K562 (cell line): ENCODE measurements at regions not wholly inside any gene's neighbourhood (a gene's known extent, or its start where the extent isn't known, plus 50 kb on each side); places are given as distances from the start of the nearest gene placed in this dataset.

Experiments
- ATAC-seq: fragments of 200-7000 bp; cut with Tn5 transposase; 3 replicates; pipeline ENCODE4 v1.9.1; 2020; ENCODE audit warnings: moderate library complexity
- BruUV-seq: library from RNA; stranded (reverse); fragments of 400-500 nt; replicated peaks from 2 replicates; lab custom pipeline; 2021; lab: Mats Ljungman, UMichigan
- CTCF ChIA-PET: fragments of 300-600 bp; formaldehyde crosslinking; extraction: SDS; loops from one replicate; lab custom pipeline; 2021; ENCODE audit warnings: low intra/inter-chr PET ratio; lab: Yijun Ruan, JAX
- POLR2A ChIA-PET: fragments of 300-600, 350-650 bp; sonication (Branson Sonifier 250); formaldehyde crosslinking; extraction: SDS; loops from one replicate; lab custom pipeline; 2021; ENCODE audit warnings: antibody characterized with exemption, inconsistent platforms; lab: Yijun Ruan, JAX
- DNase-seq, 4 experiments: peaks; one replicate each; pipeline versions ENCODE4 v3.0.0 to v3.0.0-alpha.2; 2011 to 2018; ENCODE audit warnings: low spot score in 3 of 4, mixed read lengths in 3 of 4; ENCODE audit errors: extremely low read depth in 1 of 4
- FAIRE-seq: peaks from 2 replicates; lab custom pipeline; 2011; peaks lifted over from hg19 to GRCh38; lab: Jason Lieb, UNC
- H2AFZ ChIP-seq: 2 replicates; pipeline ENCODE4 v1.6.0; 2011; ENCODE audit warnings: low read depth, low read length, control low read depth, inconsistent platforms
- H3K27ac ChIP-seq: fragments of 200-600 bp; 3 replicates; pipeline ENCODE4 v1.8.0; 2011; ENCODE audit warnings: low read depth, mild to moderate bottlenecking, control low read depth, inconsistent platforms, low read length, moderate library complexity, mixed read lengths; ENCODE audit errors: extremely low read depth
- H3K27me3 ChIP-seq, 2 experiments: fragments of 300-600 bp in 1 of 2; 2 replicates in 1 of 2; 3 replicates in 1 of 2; pipeline versions ENCODE4 v1.6.0 to v1.8.0; 2011; ENCODE audit warnings: inconsistent platforms in 2 of 2, low read length in 2 of 2, mild to moderate bottlenecking in 1 of 2, mixed read lengths in 1 of 2, moderate library complexity in 1 of 2; ENCODE audit not compliant: control insufficient read depth in 2 of 2, insufficient read depth in 2 of 2
- H3K36me3 ChIP-seq: fragments of 300-600 bp; 3 replicates; pipeline ENCODE4 v1.8.0; 2011; ENCODE audit warnings: mild to moderate bottlenecking, low read length, inconsistent platforms; ENCODE audit not compliant: control insufficient read depth, insufficient read depth
- H3K4me1 ChIP-seq, 2 experiments: fragments of 200-600 bp in 1 of 2; replicated peaks in 1 of 2; 2 replicates in 1 of 2; 3 replicates in 1 of 2; pipeline versions ENCODE4 v1.5.1 to v1.8.0; 2011; ENCODE audit warnings: inconsistent platforms in 2 of 2, low read length in 2 of 2, mild to moderate bottlenecking in 1 of 2, mixed read lengths in 1 of 2, moderate library complexity in 1 of 2; ENCODE audit not compliant: control insufficient read depth in 2 of 2, insufficient read depth in 2 of 2
- H3K4me2 ChIP-seq: 2 replicates; pipeline ENCODE4 v1.6.1; 2011; ENCODE audit warnings: low read length, control low read depth, inconsistent platforms, mixed read lengths; ENCODE audit not compliant: insufficient read depth
- H3K4me3 ChIP-seq: fragments of 200-600 bp; sonication (generic), shearing (Covaris generic); 2 replicates; pipeline ENCODE4 v1.5.1; 2016; ENCODE audit warnings: control low read depth, inconsistent platforms
- H3K79me2 ChIP-seq: fragments of 200-600 bp; 3 replicates; pipeline ENCODE4 v1.8.0; 2011; ENCODE audit warnings: low read length, inconsistent platforms; ENCODE audit not compliant: control insufficient read depth, insufficient read depth
- H3K9ac ChIP-seq, 2 experiments: 2 replicates each; pipeline versions ENCODE4 v1.6.0 to v1.6.1; 2011; ENCODE audit warnings: low read depth in 2 of 2, low read length in 2 of 2, control low read depth in 1 of 2, inconsistent platforms in 1 of 2, mild to moderate bottlenecking in 1 of 2, mixed read lengths in 1 of 2; ENCODE audit not compliant: insufficient read depth in 1 of 2
- H3K9me1 ChIP-seq: one replicate; pipeline ENCODE4 v1.6.0; 2011; ENCODE audit warnings: inconsistent platforms, mild to moderate bottlenecking, low read length, moderate library complexity; ENCODE audit not compliant: control insufficient read depth, insufficient read depth
- H3K9me3 ChIP-seq: replicated peaks from 2 replicates; pipeline ENCODE4 v1.5.1; 2011; ENCODE audit warnings: low read depth, low read length, inconsistent platforms; ENCODE audit not compliant: control insufficient read depth, insufficient read depth
- H4K20me1 ChIP-seq: replicated peaks from 2 replicates; pipeline ENCODE4 v1.6.1; 2011; ENCODE audit warnings: low read length, inconsistent platforms, mixed read lengths; ENCODE audit not compliant: control insufficient read depth, insufficient read depth
- CEBPG ChIP-seq, 3 experiments: fragments of 200-800 bp in 1 of 3; sonication (Bioruptor generic) in 1 of 3; sonication (generic) in 1 of 3; formaldehyde crosslinking in 1 of 3; IDR thresholded peaks in 2 of 3; conservative IDR thresholded peaks in 1 of 3; 2 replicates each; pipeline versions ENCODE4 v1.6.1 to v1.8.0; 2016 to 2022; ENCODE audit warnings: missing compliant biosample characterization in 2 of 3, missing genetic modification characterization in 2 of 3, mild to moderate bottlenecking in 1 of 3, missing genetic modification reagents in 1 of 3
- COPS2 ChIP-seq: fragments of 450-650 bp; conservative IDR thresholded peaks from 2 replicates; pipeline ENCODE4 v1.6.1; 2016; ENCODE audit warnings: mild to moderate bottlenecking, moderate library complexity
- MEF2A ChIP-seq: IDR thresholded peaks from 2 replicates; pipeline ENCODE4 v1.6.1; 2011; ENCODE audit warnings: low read depth, mild to moderate bottlenecking, low read length, moderate library complexity; ENCODE audit not compliant: control insufficient read depth
- TBP ChIP-seq: optimal IDR thresholded peaks from 2 replicates; pipeline ENCODE3; 2011; ENCODE audit warnings: low read depth, low read length, improper control_type of control experiment
- ZNF644 ChIP-seq: fragments of 200-800 bp; sonication (Bioruptor generic); IDR thresholded peaks from 2 replicates; pipeline ENCODE4 v1.6.1; 2016; ENCODE audit warnings: low read depth, missing genetic modification characterization, missing compliant biosample characterization
- WGBS: fragments of 100-300 bp; shearing (Covaris generic); methylation state at CpG from one replicate; pipeline ENCODE4 v1.1.6; 2016; ENCODE audit warnings: low coverage, mixed read lengths; ENCODE audit not compliant: insufficient coverage; ENCODE audit errors: missing lambda C conversion rate; 5-methylcytosine and 5-hydroxymethylcytosine counted together
- in situ Hi-C: fragments of 300-500 bp; cut with MboI; formaldehyde crosslinking; loops from 4 replicates; pipeline ENCODE4 v1.15.0; 2018; ENCODE audit warnings: inconsistent platforms, mixed read lengths
- intact Hi-C: fragments of 100-400 bp; cut with micrococcal nuclease; formaldehyde crosslinking; loops from 2 replicates; pipeline ENCODE4 v1.14.2; 2022
- TF ChIP-seq, protein P1 (sequence below): IDR thresholded peaks from 3 replicates; pipeline ENCODE4 v1.6.1; 2011; ENCODE audit warnings: borderline replicate concordance, mild to moderate bottlenecking, moderate library complexity; ENCODE audit not compliant: insufficient read length; ENCODE audit errors: extremely low read depth
- TF ChIP-seq, protein P2 (sequence below), 2 experiments: fragments of 450-650 bp in 1 of 2; sonication (generic) in 1 of 2; formaldehyde crosslinking; conservative IDR thresholded peaks; 2 replicates each; pipeline versions ENCODE4 v1.4.0 to v1.8.1; 2020 to 2022; ENCODE audit warnings: mild to moderate bottlenecking in 1 of 2, missing genetic modification reagents in 1 of 2
- TF ChIP-seq, protein P3 (sequence below): fragments of 200-800 bp; sonication (Bioruptor generic); IDR thresholded peaks from 2 replicates; pipeline ENCODE4 v1.6.1; 2017; ENCODE audit warnings: missing genetic modification characterization, missing compliant biosample characterization
- TF ChIP-seq, protein P4 (sequence below), 3 experiments: IDR thresholded peaks in 2 of 3; conservative IDR thresholded peaks in 1 of 3; 2 replicates each; pipeline ENCODE4 v1.5.1; 2011 to 2012; ENCODE audit warnings: low read length in 3 of 3, mild to moderate bottlenecking in 3 of 3, control low read depth in 2 of 3, improper control_type of control experiment in 1 of 3, inconsistent platforms in 1 of 3, low read depth in 1 of 3, mixed read lengths in 1 of 3, moderate library complexity in 1 of 3; ENCODE audit not compliant: insufficient read depth in 2 of 3

DNA sequence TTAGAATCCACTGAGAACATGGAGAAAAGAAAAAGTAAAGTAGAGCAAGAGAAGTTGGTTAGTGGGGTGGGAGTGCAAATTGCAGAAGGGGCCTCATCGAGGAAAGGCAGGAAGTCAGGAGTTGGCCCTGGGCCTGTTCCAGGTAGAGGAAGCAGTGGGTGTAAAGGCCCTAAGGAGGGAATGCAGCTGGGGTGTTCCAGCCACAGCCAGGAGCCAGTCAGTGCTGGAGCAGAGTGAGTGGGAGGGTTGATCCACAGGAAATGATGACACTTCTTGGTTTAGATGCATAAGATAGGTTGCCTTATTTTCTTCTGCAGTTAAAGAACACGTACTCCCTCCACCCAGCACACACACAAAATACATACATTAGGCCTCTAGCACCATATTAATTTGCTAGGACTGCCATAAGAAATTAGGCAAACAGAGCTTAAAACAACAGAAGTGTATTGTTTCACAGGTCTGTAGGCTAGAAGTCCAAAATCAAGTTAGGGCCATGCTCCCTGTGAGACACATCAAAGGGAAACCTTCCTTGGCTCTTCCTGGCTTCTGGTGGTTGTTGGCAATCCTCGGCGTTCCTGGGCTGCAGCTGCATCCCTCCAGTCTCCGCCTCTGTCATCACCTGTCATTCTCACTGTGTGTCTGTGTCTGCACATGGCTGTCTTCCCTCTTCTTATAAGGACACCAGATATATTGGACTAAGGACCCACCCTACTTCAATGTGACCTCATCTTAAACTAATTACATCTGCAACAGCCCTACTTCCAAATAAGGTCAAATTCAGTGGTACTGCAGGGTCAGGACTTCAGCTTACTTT is 205.9 kb downstream of the AASDH start (continued):
- TF ChIP-seq, protein P1, sequence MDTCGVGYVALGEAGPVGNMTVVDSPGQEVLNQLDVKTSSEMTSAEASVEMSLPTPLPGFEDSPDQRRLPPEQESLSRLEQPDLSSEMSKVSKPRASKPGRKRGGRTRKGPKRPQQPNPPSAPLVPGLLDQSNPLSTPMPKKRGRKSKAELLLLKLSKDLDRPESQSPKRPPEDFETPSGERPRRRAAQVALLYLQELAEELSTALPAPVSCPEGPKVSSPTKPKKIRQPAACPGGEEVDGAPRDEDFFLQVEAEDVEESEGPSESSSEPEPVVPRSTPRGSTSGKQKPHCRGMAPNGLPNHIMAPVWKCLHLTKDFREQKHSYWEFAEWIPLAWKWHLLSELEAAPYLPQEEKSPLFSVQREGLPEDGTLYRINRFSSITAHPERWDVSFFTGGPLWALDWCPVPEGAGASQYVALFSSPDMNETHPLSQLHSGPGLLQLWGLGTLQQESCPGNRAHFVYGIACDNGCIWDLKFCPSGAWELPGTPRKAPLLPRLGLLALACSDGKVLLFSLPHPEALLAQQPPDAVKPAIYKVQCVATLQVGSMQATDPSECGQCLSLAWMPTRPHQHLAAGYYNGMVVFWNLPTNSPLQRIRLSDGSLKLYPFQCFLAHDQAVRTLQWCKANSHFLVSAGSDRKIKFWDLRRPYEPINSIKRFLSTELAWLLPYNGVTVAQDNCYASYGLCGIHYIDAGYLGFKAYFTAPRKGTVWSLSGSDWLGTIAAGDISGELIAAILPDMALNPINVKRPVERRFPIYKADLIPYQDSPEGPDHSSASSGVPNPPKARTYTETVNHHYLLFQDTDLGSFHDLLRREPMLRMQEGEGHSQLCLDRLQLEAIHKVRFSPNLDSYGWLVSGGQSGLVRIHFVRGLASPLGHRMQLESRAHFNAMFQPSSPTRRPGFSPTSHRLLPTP = no peak
- TF ChIP-seq COPS2 = no peak

DNA sequence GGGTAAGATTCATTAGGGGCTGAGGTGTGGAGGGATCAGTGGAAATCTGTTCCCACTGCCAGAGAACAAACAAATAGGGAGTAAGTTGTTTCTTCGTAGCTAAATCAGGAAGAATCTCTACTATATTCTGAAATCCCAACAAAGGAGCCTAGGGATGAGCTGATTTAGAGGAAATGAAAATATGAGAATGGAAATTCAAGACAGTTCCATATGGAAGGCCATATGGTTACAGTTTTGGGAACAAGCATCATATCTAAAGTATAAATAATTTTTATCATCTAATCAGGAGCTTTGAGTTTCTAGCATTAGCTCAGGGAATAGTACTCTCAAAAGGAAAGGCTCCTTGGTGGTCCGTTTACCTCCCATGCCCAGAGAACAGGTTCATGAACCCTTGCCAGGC is 218.2 kb downstream of the AASDH start:
- Histone ChIP-seq H2AFZ (no peak overlapping the region), H3K4me2 (no peak overlapping the region), H3K9me3 (no peaks in the 10 kb centered on the region), H3K9me1 (no peaks in the 10 kb centered on the region), H3K4me3 (no peak overlapping the region), H3K27me3 (peaks cover 8 to 25% of the 10 kb centered on the region in 2 experiments; a peak in 4 of 5 replicates), H3K4me1 (no peaks in the 10 kb centered on the region), H3K79me2 (no peaks in the 10 kb centered on the region), H3K9ac (no peak overlapping the region), H3K27ac (no peak overlapping the region), H3K36me3 (no peaks in the 10 kb centered on the region), H4K20me1 (no peaks in the 10 kb centered on the region; the same call in 1 of the 2 replicates)
- FAIRE-seq (no peak), ATAC-seq (no peak), DNase-seq (no peak)
- ChIA-PET CTCF (no interaction called here), POLR2A (interaction anchor here (0.9 kb wide), 1 partner anchor 14 kb away, joined by 3 read pairs; no protein-coding TSS in a partner anchor)
- intact Hi-C loops = no loop called here
- no TSS peak for BruUV-seq
- 0% methylated on average over 2 of the region's 2 CpGs for WGBS
- in situ Hi-C loops = no loop called here
- TF ChIP-seq, protein P2, sequence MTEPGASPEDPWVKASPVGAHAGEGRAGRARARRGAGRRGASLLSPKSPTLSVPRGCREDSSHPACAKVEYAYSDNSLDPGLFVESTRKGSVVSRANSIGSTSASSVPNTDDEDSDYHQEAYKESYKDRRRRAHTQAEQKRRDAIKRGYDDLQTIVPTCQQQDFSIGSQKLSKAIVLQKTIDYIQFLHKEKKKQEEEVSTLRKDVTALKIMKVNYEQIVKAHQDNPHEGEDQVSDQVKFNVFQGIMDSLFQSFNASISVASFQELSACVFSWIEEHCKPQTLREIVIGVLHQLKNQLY (CRISPR knock-in tag; conservative IDR thresholded peaks at IDR 0.05) = no peak
- TF ChIP-seq TBP (no peak), MEF2A (no peak), CEBPG (CRISPR knock-in tag; IDR thresholded peaks at IDR 0.05) (no peak), CEBPG (tag; conservative IDR thresholded peaks at IDR 0.05 in 1 of 2, IDR thresholded peaks at IDR 0.05 in 1 of 2) (no peak), ZNF644 (tag) (no peak)
- TF ChIP-seq, protein P3, sequence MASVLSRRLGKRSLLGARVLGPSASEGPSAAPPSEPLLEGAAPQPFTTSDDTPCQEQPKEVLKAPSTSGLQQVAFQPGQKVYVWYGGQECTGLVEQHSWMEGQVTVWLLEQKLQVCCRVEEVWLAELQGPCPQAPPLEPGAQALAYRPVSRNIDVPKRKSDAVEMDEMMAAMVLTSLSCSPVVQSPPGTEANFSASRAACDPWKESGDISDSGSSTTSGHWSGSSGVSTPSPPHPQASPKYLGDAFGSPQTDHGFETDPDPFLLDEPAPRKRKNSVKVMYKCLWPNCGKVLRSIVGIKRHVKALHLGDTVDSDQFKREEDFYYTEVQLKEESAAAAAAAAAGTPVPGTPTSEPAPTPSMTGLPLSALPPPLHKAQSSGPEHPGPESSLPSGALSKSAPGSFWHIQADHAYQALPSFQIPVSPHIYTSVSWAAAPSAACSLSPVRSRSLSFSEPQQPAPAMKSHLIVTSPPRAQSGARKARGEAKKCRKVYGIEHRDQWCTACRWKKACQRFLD (CRISPR knock-in tag) = no peak
- TF ChIP-seq, protein P4, sequence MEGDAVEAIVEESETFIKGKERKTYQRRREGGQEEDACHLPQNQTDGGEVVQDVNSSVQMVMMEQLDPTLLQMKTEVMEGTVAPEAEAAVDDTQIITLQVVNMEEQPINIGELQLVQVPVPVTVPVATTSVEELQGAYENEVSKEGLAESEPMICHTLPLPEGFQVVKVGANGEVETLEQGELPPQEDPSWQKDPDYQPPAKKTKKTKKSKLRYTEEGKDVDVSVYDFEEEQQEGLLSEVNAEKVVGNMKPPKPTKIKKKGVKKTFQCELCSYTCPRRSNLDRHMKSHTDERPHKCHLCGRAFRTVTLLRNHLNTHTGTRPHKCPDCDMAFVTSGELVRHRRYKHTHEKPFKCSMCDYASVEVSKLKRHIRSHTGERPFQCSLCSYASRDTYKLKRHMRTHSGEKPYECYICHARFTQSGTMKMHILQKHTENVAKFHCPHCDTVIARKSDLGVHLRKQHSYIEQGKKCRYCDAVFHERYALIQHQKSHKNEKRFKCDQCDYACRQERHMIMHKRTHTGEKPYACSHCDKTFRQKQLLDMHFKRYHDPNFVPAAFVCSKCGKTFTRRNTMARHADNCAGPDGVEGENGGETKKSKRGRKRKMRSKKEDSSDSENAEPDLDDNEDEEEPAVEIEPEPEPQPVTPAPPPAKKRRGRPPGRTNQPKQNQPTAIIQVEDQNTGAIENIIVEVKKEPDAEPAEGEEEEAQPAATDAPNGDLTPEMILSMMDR (IDR thresholded peaks at IDR 0.05 in 2 of 3, conservative IDR thresholded peaks at IDR 0.05 in 1 of 3; ENCODE audit: insufficient read depth in 2 of 3, low read depth in 1 of 3, low read length in 3 of 3) = no peak
